Raji (cell line): ENCODE measurements at regions not wholly inside any gene's neighbourhood (a gene's known extent, or its start where the extent isn't known, plus 50 kb on each side); places are given as distances from the start of the nearest gene placed in this dataset.

Source experiments
- POLR2A ChIP-seq: IDR thresholded peaks from 2 replicates; pipeline ENCODE4 v1.6.1; 2011; ENCODE audit warnings: low read depth, low read length, control low read depth; ENCODE audit not compliant: insufficient read depth

GRCh38 chr22:48342016-48342415, 1485.7 kb downstream of the BRD1 start:
- no peak for TF ChIP-seq POLR2A

GRCh38 chr22:48340727-48341709, 1486.7 kb downstream of the BRD1 start:
- TF ChIP-seq POLR2A: no peak

- TF ChIP-seq POLR2A: no peak
Observed at GRCh38 chr22:48340191-48340590, 1487.5 kb downstream of the BRD1 start.

- TF ChIP-seq POLR2A: no peak
Observed at GRCh38 chr22:48338793-48339705, 1488.6 kb downstream of the BRD1 start.

- TF ChIP-seq POLR2A: no peak
Observed at GRCh38 chr22:48337957-48338792, 1489.5 kb downstream of the BRD1 start.

GRCh38 chr22:48336339-48337060, 1491.2 kb downstream of the BRD1 start:
- TF ChIP-seq POLR2A: no peak

GRCh38 chr22:48335442-48336139, 1492.1 kb downstream of the BRD1 start:
- TF ChIP-seq POLR2A: no peak

- TF ChIP-seq POLR2A: no peak
Observed at GRCh38 chr22:48334971-48335370, 1492.7 kb downstream of the BRD1 start.

- TF ChIP-seq POLR2A: no peak
Observed at GRCh38 chr22:48333816-48334735, 1493.6 kb downstream of the BRD1 start.

GRCh38 chr22:48333323-48333763, 1494.3 kb downstream of the BRD1 start:
- no peak for TF ChIP-seq POLR2A

GRCh38 chr22:48332438-48333322, 1495.0 kb downstream of the BRD1 start:
- TF ChIP-seq POLR2A: no peak
